ENCODE measurements at regions not wholly inside any gene's neighbourhood (a gene's known extent, or its start where the extent isn't known, plus 50 kb on each side); places are given as distances from the start of the nearest gene placed in this dataset.
"Not testable (repeated sequence)": the region's sequence is repeated elsewhere in the genome, so short reads cannot be mapped to it uniquely, and the experiment has no call there.

- Histone ChIP-seq H3K4me3 (no peak overlapping the region), H3K4me1 (replicated peaks in 1 of 2) (no peaks in the 10 kb centered on the region), H3K27ac (no peak overlapping the region)
- 54 to 70% (median 67%) methylated on average over 1 to 3 of the region's 5 CpGs; no CpG with 5 or more reads in 7 of the 10 experiments for WGBS, 10 experiments
- in situ Hi-C loops (cut with MboI; ENCODE audit: low pct_unique_long_range_greater_than_20kb in 2 of 9, low sequenced_read_pairs in 9 of 9, unreplicated experiment in 9 of 9), result no loop called here
- ATAC-seq (replicated peaks in 6 of 8), result no peak
Observed at GRCh38 chr16:88308441-88309173, 74.2 kb upstream of the ZNF469 start.

- Histone ChIP-seq H3K27ac (no peak overlapping the region), H3K4me3 (no peak overlapping the region), H3K4me1 (replicated peaks in 1 of 2) (no peaks in the 10 kb centered on the region)
- 43 to 85% (median 64%) methylated on average over 2 to 11 of the region's 17 CpGs; no CpG with 5 or more reads in 5 of the 10 experiments for WGBS, 10 experiments
- no peak for ATAC-seq (replicated peaks in 6 of 8)
- in situ Hi-C loops (cut with MboI; ENCODE audit: low pct_unique_long_range_greater_than_20kb in 2 of 9, low sequenced_read_pairs in 9 of 9, unreplicated experiment in 9 of 9), result no loop called here
Observed at GRCh38 chr16:88309174-88309907, 73.4 kb upstream of the ZNF469 start.

- no peaks in the 10 kb centered on the region for H3K4me1 ChIP-seq (replicated peaks in 1 of 2)
- 60 to 67% methylated on average over 1 of the region's 3 CpGs; no CpG with 5 or more reads in 8 of the 10 experiments for WGBS, 10 experiments
- H3K27ac ChIP-seq, result no peak overlapping the region
- in situ Hi-C loops (cut with MboI; ENCODE audit: low pct_unique_long_range_greater_than_20kb in 2 of 9, low sequenced_read_pairs in 9 of 9, unreplicated experiment in 9 of 9), result no loop called here
- ATAC-seq (replicated peaks in 6 of 8), result no peak
- no peak overlapping the region for H3K4me3 ChIP-seq
Observed at GRCh38 chr16:88309908-88310265, 72.9 kb upstream of the ZNF469 start.

- WGBS, 10 experiments, result 38 to 100% (median 84%) methylated on average over 1 to 11 of the region's 14 CpGs; no CpG with 5 or more reads in 2 of the 10 experiments
- ATAC-seq (replicated peaks in 6 of 8), result no peak
- no peak overlapping the region for H3K4me3 ChIP-seq
- no peak overlapping the region for H3K27ac ChIP-seq
- peaks cover 0 to 9% of the 10 kb centered on the region in 2 donors for H3K4me1 ChIP-seq (replicated peaks in 1 of 2)
- in situ Hi-C loops (cut with MboI; ENCODE audit: low pct_unique_long_range_greater_than_20kb in 2 of 9, low sequenced_read_pairs in 9 of 9, unreplicated experiment in 9 of 9), result no loop called here
Observed at GRCh38 chr16:88310796-88311605, 71.8 kb upstream of the ZNF469 start.

- peaks cover 0 to 12% of the 10 kb centered on the region in 2 donors for H3K4me1 ChIP-seq (replicated peaks in 1 of 2)
- ATAC-seq (replicated peaks in 6 of 8); H3K4me3 ChIP-seq; H3K27ac ChIP-seq; in situ Hi-C loops (cut with MboI; ENCODE audit: low pct_unique_long_range_greater_than_20kb in 2 of 9, low sequenced_read_pairs in 9 of 9, unreplicated experiment in 9 of 9): not testable (repeated sequence)
Observed at GRCh38 chr16:88311860-88312259, 70.9 kb upstream of the ZNF469 start.

GRCh38 chr16:88312732-88313131 is 70.0 kb upstream of the ZNF469 start:
- Histone ChIP-seq H3K4me1 (replicated peaks in 1 of 2) (peaks cover 0 to 12% of the 10 kb centered on the region in 2 donors), H3K4me3 (no peak overlapping the region), H3K27ac (no peak overlapping the region)
- ATAC-seq (replicated peaks in 6 of 8), result no peak
- 75 to 100% (median 82%) methylated on average over 1 to 10 of the region's 10 CpGs for WGBS, 10 experiments
- in situ Hi-C loops (cut with MboI; ENCODE audit: low pct_unique_long_range_greater_than_20kb in 2 of 9, low sequenced_read_pairs in 9 of 9, unreplicated experiment in 9 of 9), result no loop called here

GRCh38 chr16:88314991-88315542 is 67.7 kb upstream of the ZNF469 start:
- peak in 4 of 8 experiments; percentile 13 to 27 (median 20) for ATAC-seq (replicated peaks in 6 of 8)
- WGBS, 10 experiments, result 20 to 100% (median 76%) methylated on average over 1 to 8 of the region's 16 CpGs; no CpG with 5 or more reads in 4 of the 10 experiments
- peak overlapping the region in 1 of 2 donors; percentile 51 for H3K27ac ChIP-seq
- in situ Hi-C loops (cut with MboI; ENCODE audit: low pct_unique_long_range_greater_than_20kb in 2 of 9, low sequenced_read_pairs in 9 of 9, unreplicated experiment in 9 of 9), result no loop called here
- H3K4me1 ChIP-seq (replicated peaks in 1 of 2), result peaks cover 0 to 12% of the 10 kb centered on the region in 2 donors
- H3K4me3 ChIP-seq, result no peak overlapping the region

GRCh38 chr16:88315543-88316105 is 67.1 kb upstream of the ZNF469 start:
- Histone ChIP-seq H3K4me3 (no peak overlapping the region), H3K4me1 (replicated peaks in 1 of 2) (peaks cover 0 to 12% of the 10 kb centered on the region in 2 donors), H3K27ac (peak overlapping the region in 1 of 2 donors; percentile 51)
- in situ Hi-C loops (cut with MboI; ENCODE audit: low pct_unique_long_range_greater_than_20kb in 2 of 9, low sequenced_read_pairs in 9 of 9, unreplicated experiment in 9 of 9), result no loop called here
- WGBS, 10 experiments, result 20 to 100% methylated on average over 1 of the region's 20 CpGs; no CpG with 5 or more reads in 8 of the 10 experiments
- ATAC-seq (replicated peaks in 6 of 8), result peak; percentile 52 to 97 (median 92)

GRCh38 chr16:88316151-88316550 is 66.6 kb upstream of the ZNF469 start:
- WGBS, 10 experiments, result 73 to 100% (median 94%) methylated on average over 1 to 8 of the region's 17 CpGs; no CpG with 5 or more reads in 2 of the 10 experiments
- Histone ChIP-seq H3K27ac (peak overlapping the region in 1 of 2 donors; percentile 51), H3K4me1 (replicated peaks in 1 of 2) (peaks cover 0 to 12% of the 10 kb centered on the region in 2 donors), H3K4me3 (no peak overlapping the region)
- peak in 1 of 8 experiments; percentile 7 for ATAC-seq (replicated peaks in 6 of 8)
- in situ Hi-C loops (cut with MboI; ENCODE audit: low pct_unique_long_range_greater_than_20kb in 2 of 9, low sequenced_read_pairs in 9 of 9, unreplicated experiment in 9 of 9), result no loop called here

GRCh38 chr16:88316941-88317612 is 65.7 kb upstream of the ZNF469 start:
- in situ Hi-C loops (cut with MboI; ENCODE audit: low pct_unique_long_range_greater_than_20kb in 2 of 9, low sequenced_read_pairs in 9 of 9, unreplicated experiment in 9 of 9), result no loop called here
- ATAC-seq (replicated peaks in 6 of 8), result no peak
- Histone ChIP-seq H3K4me1 (replicated peaks in 1 of 2) (peaks cover 0 to 12% of the 10 kb centered on the region in 2 donors), H3K4me3 (no peak overlapping the region), H3K27ac (no peak overlapping the region)
- 57 to 100% (median 76%) methylated on average over 2 to 5 of the region's 18 CpGs; no CpG with 5 or more reads in 4 of the 10 experiments for WGBS, 10 experiments

GRCh38 chr16:88317613-88317965 is 65.2 kb upstream of the ZNF469 start:
- Histone ChIP-seq H3K4me1 (replicated peaks in 1 of 2) (peaks cover 0 to 12% of the 10 kb centered on the region in 2 donors), H3K27ac (no peak overlapping the region), H3K4me3 (no peak overlapping the region)
- no peak for ATAC-seq (replicated peaks in 6 of 8)
- in situ Hi-C loops (cut with MboI; ENCODE audit: low pct_unique_long_range_greater_than_20kb in 2 of 9, low sequenced_read_pairs in 9 of 9, unreplicated experiment in 9 of 9), result no loop called here
- 18 to 100% (median 62%) methylated on average over 1 to 9 of the region's 11 CpGs; no CpG with 5 or more reads in 5 of the 10 experiments for WGBS, 10 experiments

GRCh38 chr16:88318051-88318450 is 64.7 kb upstream of the ZNF469 start:
- Histone ChIP-seq H3K4me3 (no peak overlapping the region), H3K27ac (no peak overlapping the region), H3K4me1 (replicated peaks in 1 of 2) (peaks cover 0 to 12% of the 10 kb centered on the region in 2 donors)
- in situ Hi-C loops (cut with MboI; ENCODE audit: low pct_unique_long_range_greater_than_20kb in 2 of 9, low sequenced_read_pairs in 9 of 9, unreplicated experiment in 9 of 9), result no loop called here
- ATAC-seq (replicated peaks in 6 of 8), result peak in 1 of 8 experiments; percentile 28
- WGBS, 10 experiments, result 40 to 100% (median 40%) methylated on average over 1 to 4 of the region's 14 CpGs; no CpG with 5 or more reads in 5 of the 10 experiments

All from motor neuron (in vitro differentiated cells).